Neural cell (in vitro differentiated cells): ENCODE measurements at regions not wholly inside any gene's neighbourhood (a gene's known extent, or its start where the extent isn't known, plus 50 kb on each side); places are given as distances from the start of the nearest gene placed in this dataset.

ENCODE experiments used
- H2AFZ ChIP-seq: fragments of 200-600, 300-800 bp; sonication (generic), shearing (Covaris generic); 2 replicates; pipeline ENCODE4 v1.6.0; 2014; ENCODE audit warnings: low read depth, mild to moderate bottlenecking, antibody characterized with exemption, low read length, moderate library complexity
- H3F3A ChIP-seq: fragments of 200-600 bp; shearing (Covaris generic); 2 replicates; pipeline ENCODE4 v1.6.1; 2016; ENCODE audit warnings: mild to moderate bottlenecking, moderate library complexity, mixed read lengths, antibody characterized with exemption, low read length; ENCODE audit not compliant: insufficient read depth, poor library complexity, severe bottlenecking
- H3K27ac ChIP-seq: fragments of 200-600, 300-800 bp; sonication (generic), shearing (Covaris generic); 2 replicates; pipeline ENCODE4 v1.5.1; 2014; ENCODE audit warnings: mild to moderate bottlenecking, low read length, moderate library complexity
- H3K27me3 ChIP-seq: fragments of 300-800, 200-600 bp; sonication (generic), shearing (Covaris generic); 2 replicates; pipeline ENCODE4 v1.6.0; 2014; ENCODE audit warnings: mild to moderate bottlenecking, low read depth, low read length, moderate library complexity; ENCODE audit not compliant: insufficient read depth
- H3K36me3 ChIP-seq: fragments of 300-800, 200-600 bp; sonication (generic), shearing (Covaris generic); 2 replicates; pipeline ENCODE4 v1.5.1; 2014; ENCODE audit warnings: mild to moderate bottlenecking, antibody characterized with exemption, low read length, moderate library complexity; ENCODE audit not compliant: insufficient read depth
- H3K4me2 ChIP-seq: fragments of 300-800, 200-600 bp; sonication (generic), shearing (Covaris generic); 2 replicates; pipeline ENCODE4 v1.6.0; 2014; ENCODE audit warnings: mild to moderate bottlenecking, low read length
- H3K4me3 ChIP-seq: fragments of 300-800, 200-600 bp; sonication (generic), shearing (Covaris generic); 2 replicates; pipeline ENCODE4 v1.5.1; 2014; ENCODE audit warnings: mild to moderate bottlenecking, low read length, moderate library complexity
- H3K79me2 ChIP-seq: fragments of 200-600 bp; shearing (Covaris generic); replicated peaks from 2 replicates; pipeline ENCODE4 v1.6.0; 2014; ENCODE audit warnings: mild to moderate bottlenecking, low read length, moderate library complexity; ENCODE audit not compliant: insufficient read depth
- H3K9ac ChIP-seq: fragments of 300-800, 200-600 bp; sonication (generic), shearing (Covaris generic); 2 replicates; pipeline ENCODE4 v1.6.1; 2016; ENCODE audit warnings: mild to moderate bottlenecking, low read length, mixed read lengths
- H3K9me2 ChIP-seq: fragments of 200-600 bp; shearing (Covaris generic); 2 replicates; pipeline ENCODE4 v1.6.1; 2016; ENCODE audit warnings: mild to moderate bottlenecking, low read length, mixed read lengths; ENCODE audit not compliant: insufficient read depth
- H3K9me3 ChIP-seq: fragments of 200-600, 300-800 bp; sonication (generic), shearing (Covaris generic); 2 replicates; pipeline ENCODE4 v1.6.1; 2016; ENCODE audit warnings: mild to moderate bottlenecking, mixed run types, low read length, moderate library complexity, mixed read lengths
- H4K20me1 ChIP-seq: fragments of 200-600 bp; shearing (Covaris generic); 2 replicates; pipeline ENCODE4 v1.6.1; 2016; ENCODE audit warnings: mild to moderate bottlenecking, mixed run types; ENCODE audit not compliant: insufficient read depth
- EP300 ChIP-seq: fragments of 450-650 bp; conservative IDR thresholded peaks from 2 replicates; pipeline ENCODE4 v1.6.1; 2014; ENCODE audit warnings: antibody characterized with exemption, mild to moderate bottlenecking, moderate library complexity; ENCODE audit not compliant: poor library complexity, severe bottlenecking
- EZH2 ChIP-seq: fragments of 200-600, 300-800 bp; shearing (Covaris generic), sonication (generic); IDR thresholded peaks from 2 replicates; pipeline ENCODE4 v1.6.1; 2014; ENCODE audit warnings: antibody characterized with exemption, low read length, borderline replicate concordance, mild to moderate bottlenecking; ENCODE audit not compliant: insufficient read depth, poor library complexity, severe bottlenecking
- MXI1 ChIP-seq: fragments of 450-650 bp; conservative IDR thresholded peaks from 2 replicates; pipeline ENCODE4 v1.6.1; 2014; ENCODE audit warnings: antibody characterized with exemption, mild to moderate bottlenecking; ENCODE audit not compliant: poor library complexity, severe bottlenecking
- POLR2AphosphoS5 ChIP-seq: IDR thresholded peaks from 2 replicates; pipeline ENCODE4 v1.6.1; 2012
- RAD21 ChIP-seq: fragments of 450-650 bp; conservative IDR thresholded peaks from 2 replicates; pipeline ENCODE4 v1.6.1; 2014; ENCODE audit warnings: antibody characterized with exemption, mild to moderate bottlenecking, moderate library complexity
- SMC3 ChIP-seq: fragments of 450-650 bp; conservative IDR thresholded peaks from 2 replicates; pipeline ENCODE4 v1.6.1; 2014; ENCODE audit warnings: antibody characterized with exemption, mild to moderate bottlenecking, moderate library complexity; ENCODE audit not compliant: poor library complexity
- TAF1 ChIP-seq: IDR thresholded peaks from 2 replicates; pipeline ENCODE4 v1.6.1; 2012; ENCODE audit warnings: low read depth
- TF ChIP-seq, protein P1 (sequence below): IDR thresholded peaks from 2 replicates; pipeline ENCODE4 v1.6.1; 2012; ENCODE audit warnings: borderline replicate concordance
- TF ChIP-seq, protein P2 (sequence below): fragments of 450-650 bp; IDR thresholded peaks from 2 replicates; pipeline ENCODE4 v1.5.1; 2014; ENCODE audit warnings: antibody characterized with exemption, mild to moderate bottlenecking, moderate library complexity; ENCODE audit not compliant: poor library complexity, severe bottlenecking

DNA sequence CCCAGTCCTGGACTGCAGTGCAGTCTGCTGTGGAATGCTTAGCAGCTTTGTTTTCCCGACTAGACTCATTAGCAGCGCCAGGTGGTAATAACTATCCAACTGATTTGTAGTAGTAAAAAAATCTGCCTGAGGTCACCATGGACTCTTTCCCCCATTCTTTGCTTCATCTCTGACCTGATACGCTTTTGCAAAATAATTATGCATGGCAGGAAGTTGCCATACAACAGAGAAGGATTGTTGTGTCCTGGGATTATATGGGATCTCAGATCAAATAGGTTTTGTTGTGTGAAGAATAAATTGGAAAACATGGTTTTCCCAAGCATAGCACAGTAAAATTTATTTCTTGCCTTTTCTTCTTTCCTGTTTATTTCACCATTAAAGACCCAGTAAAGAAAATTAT is 72.4 kb upstream of the ATP5MC3 start:
- Histone ChIP-seq H3K36me3 (no peaks in the 10 kb centered on the region), H3K4me2 (no peak overlapping the region), H2AFZ (no peak overlapping the region), H4K20me1 (no peaks in the 10 kb centered on the region), H3K27ac (no peak overlapping the region), H3K4me3 (no peak overlapping the region), H3K27me3 (no peaks in the 10 kb centered on the region), H3K9me3 (no peaks in the 10 kb centered on the region), H3K9me2 (no peaks in the 10 kb centered on the region), H3F3A (no peaks in the 10 kb centered on the region), H3K79me2 (no peaks in the 10 kb centered on the region), H3K9ac (no peak overlapping the region)
- TF ChIP-seq EP300 = no peak
- TF ChIP-seq TAF1 = no peak
- no peak for TF ChIP-seq POLR2AphosphoS5
- no peak for TF ChIP-seq RAD21
- no peak for TF ChIP-seq MXI1
- TF ChIP-seq, protein P1, sequence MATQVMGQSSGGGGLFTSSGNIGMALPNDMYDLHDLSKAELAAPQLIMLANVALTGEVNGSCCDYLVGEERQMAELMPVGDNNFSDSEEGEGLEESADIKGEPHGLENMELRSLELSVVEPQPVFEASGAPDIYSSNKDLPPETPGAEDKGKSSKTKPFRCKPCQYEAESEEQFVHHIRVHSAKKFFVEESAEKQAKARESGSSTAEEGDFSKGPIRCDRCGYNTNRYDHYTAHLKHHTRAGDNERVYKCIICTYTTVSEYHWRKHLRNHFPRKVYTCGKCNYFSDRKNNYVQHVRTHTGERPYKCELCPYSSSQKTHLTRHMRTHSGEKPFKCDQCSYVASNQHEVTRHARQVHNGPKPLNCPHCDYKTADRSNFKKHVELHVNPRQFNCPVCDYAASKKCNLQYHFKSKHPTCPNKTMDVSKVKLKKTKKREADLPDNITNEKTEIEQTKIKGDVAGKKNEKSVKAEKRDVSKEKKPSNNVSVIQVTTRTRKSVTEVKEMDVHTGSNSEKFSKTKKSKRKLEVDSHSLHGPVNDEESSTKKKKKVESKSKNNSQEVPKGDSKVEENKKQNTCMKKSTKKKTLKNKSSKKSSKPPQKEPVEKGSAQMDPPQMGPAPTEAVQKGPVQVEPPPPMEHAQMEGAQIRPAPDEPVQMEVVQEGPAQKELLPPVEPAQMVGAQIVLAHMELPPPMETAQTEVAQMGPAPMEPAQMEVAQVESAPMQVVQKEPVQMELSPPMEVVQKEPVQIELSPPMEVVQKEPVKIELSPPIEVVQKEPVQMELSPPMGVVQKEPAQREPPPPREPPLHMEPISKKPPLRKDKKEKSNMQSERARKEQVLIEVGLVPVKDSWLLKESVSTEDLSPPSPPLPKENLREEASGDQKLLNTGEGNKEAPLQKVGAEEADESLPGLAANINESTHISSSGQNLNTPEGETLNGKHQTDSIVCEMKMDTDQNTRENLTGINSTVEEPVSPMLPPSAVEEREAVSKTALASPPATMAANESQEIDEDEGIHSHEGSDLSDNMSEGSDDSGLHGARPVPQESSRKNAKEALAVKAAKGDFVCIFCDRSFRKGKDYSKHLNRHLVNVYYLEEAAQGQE = no peak
- TF ChIP-seq, protein P2, sequence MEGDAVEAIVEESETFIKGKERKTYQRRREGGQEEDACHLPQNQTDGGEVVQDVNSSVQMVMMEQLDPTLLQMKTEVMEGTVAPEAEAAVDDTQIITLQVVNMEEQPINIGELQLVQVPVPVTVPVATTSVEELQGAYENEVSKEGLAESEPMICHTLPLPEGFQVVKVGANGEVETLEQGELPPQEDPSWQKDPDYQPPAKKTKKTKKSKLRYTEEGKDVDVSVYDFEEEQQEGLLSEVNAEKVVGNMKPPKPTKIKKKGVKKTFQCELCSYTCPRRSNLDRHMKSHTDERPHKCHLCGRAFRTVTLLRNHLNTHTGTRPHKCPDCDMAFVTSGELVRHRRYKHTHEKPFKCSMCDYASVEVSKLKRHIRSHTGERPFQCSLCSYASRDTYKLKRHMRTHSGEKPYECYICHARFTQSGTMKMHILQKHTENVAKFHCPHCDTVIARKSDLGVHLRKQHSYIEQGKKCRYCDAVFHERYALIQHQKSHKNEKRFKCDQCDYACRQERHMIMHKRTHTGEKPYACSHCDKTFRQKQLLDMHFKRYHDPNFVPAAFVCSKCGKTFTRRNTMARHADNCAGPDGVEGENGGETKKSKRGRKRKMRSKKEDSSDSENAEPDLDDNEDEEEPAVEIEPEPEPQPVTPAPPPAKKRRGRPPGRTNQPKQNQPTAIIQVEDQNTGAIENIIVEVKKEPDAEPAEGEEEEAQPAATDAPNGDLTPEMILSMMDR = no peak
- no peak for TF ChIP-seq SMC3
- TF ChIP-seq EZH2 = no peak

DNA sequence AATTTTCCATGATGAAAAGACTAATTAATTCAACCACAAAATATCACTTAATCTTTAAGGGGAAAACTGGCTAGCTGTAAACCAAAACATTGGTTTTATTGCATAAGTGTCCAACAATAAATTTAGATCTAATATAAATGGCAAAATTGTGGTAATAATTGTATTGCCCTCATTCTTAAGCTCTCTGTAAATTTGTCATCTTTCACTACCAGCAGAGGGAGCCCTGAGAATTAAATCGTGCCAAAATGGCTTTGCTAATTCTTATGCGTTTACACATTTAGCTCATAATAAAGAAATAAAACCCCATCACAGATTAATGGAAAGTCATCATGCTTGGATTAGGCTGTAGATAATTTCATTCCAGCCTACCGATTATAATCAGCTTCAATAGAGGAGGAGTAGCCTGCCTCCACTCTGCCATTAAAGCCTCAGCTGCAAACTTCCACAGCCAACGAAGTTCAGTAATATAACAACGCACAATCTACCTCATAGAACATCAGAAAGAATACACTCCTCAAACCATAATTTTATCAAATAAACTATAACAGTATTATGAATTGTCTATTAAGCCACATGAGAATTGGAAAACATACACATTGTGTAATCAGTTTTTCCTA is 70.0 kb upstream of the ATP5MC3 start:
- no peak overlapping the region for H2AFZ ChIP-seq
- no peak overlapping the region for H3K4me2 ChIP-seq
- no peak overlapping the region for H3K9ac ChIP-seq
- no peak overlapping the region for H3K4me3 ChIP-seq
- H3F3A ChIP-seq = no peaks in the 10 kb centered on the region
- H3K9me3 ChIP-seq = no peaks in the 10 kb centered on the region
- H3K27me3 ChIP-seq = no peaks in the 10 kb centered on the region
- H3K79me2 ChIP-seq = no peaks in the 10 kb centered on the region
- TF ChIP-seq, protein P2 = peak; percentile 83
- TF ChIP-seq RAD21 (peak; percentile 72), EP300 (no peak), SMC3 (peak; percentile 89)
- no peaks in the 10 kb centered on the region for H4K20me1 ChIP-seq
- no peak overlapping the region for H3K27ac ChIP-seq
- no peaks in the 10 kb centered on the region for H3K9me2 ChIP-seq
- no peaks in the 10 kb centered on the region for H3K36me3 ChIP-seq
